OCI-LY1 (cell line): ENCODE measurements at regions not wholly inside any gene's neighbourhood (a gene's known extent, or its start where the extent isn't known, plus 50 kb on each side); places are given as distances from the start of the nearest gene placed in this dataset.

Experiments used
- EZH2 ChIP-seq: fragments of 200-600 bp; sonication (generic), shearing (Covaris generic); IDR thresholded peaks from 2 replicates; pipeline ENCODE4 v1.8.0; 2017; ENCODE audit warnings: borderline replicate concordance, mixed run types, mild to moderate bottlenecking, antibody characterized with exemption, low read length, moderate library complexity, mixed read lengths
- TF ChIP-seq, protein P1 (sequence below): fragments of 200-600 bp; sonication (generic), shearing (Covaris generic); IDR thresholded peaks from 2 replicates; pipeline ENCODE4 v1.5.1; 2017; ENCODE audit warnings: mild to moderate bottlenecking, antibody characterized with exemption, low read length, moderate library complexity, mixed read lengths

DNA sequence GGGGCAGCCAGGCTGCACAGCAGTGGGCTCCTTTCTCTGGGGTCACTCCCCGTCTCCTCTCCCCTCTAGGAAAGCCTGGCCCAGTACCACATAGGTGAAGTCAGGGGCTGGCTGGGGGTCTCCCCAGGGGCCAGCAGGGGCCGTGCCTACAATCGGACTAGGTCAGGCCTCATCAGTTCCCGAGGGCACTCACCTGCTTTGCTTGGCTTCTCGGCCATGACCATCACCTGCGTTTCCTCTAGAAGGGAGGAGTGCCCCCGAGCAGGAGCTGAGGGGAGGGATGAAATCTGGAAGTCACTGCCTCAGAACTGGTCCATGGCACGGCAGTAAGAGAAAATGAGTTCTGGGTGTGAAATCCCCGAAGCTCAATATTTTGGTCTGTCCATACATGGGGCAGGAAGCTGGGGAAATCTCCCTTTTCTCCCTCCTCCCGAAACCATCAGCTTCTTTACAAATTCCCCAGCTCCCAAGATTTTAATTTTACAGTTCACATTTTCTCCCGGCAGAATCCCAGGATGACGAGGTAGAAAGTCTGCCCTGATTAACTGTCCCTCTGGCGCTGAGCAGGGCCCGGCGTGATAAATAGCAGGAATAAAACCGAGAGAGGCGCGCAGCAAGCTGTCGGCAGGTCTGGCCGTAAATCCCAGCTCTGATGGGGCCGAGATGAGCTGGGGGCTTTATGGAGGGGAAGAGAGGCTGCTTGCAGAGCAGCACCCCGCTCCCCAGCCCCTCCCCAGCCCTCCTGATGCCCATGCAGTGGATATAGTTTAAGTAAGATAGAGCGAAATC lies 172.1 kb downstream of the RBFOX3 start:
- TF ChIP-seq EZH2, result no peak
- TF ChIP-seq, protein P1, sequence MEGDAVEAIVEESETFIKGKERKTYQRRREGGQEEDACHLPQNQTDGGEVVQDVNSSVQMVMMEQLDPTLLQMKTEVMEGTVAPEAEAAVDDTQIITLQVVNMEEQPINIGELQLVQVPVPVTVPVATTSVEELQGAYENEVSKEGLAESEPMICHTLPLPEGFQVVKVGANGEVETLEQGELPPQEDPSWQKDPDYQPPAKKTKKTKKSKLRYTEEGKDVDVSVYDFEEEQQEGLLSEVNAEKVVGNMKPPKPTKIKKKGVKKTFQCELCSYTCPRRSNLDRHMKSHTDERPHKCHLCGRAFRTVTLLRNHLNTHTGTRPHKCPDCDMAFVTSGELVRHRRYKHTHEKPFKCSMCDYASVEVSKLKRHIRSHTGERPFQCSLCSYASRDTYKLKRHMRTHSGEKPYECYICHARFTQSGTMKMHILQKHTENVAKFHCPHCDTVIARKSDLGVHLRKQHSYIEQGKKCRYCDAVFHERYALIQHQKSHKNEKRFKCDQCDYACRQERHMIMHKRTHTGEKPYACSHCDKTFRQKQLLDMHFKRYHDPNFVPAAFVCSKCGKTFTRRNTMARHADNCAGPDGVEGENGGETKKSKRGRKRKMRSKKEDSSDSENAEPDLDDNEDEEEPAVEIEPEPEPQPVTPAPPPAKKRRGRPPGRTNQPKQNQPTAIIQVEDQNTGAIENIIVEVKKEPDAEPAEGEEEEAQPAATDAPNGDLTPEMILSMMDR, result no peak
